ENCODE measurements at regions not wholly inside any gene's neighbourhood (a gene's known extent, or its start where the extent isn't known, plus 50 kb on each side); places are given as distances from the start of the nearest gene placed in this dataset.

DNA sequence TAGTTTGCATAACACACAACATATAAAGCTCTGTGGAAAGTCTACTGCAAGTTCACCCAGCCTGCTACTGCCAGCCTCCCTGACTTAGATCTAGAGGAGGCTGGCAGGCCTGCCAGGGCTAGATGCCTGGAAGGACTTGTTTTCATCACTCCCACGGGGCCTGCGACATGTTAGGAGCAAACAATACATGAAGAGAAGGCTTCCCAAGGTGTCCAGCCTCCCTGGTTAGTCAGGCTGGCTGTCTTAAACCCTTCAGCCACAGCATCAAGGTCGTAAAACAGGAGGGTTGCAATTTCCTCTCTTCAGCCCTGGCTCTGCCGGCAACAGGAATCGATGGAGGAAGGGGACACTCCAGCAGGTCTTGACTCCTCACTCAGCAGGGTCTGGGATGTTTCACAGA lies 104.5 kb downstream of the NGF start:
- no peaks in the 10 kb centered on the region for H3K36me3 Mint-ChIP-seq
- peaks cover 1% of the 10 kb centered on the region for H3K27me3 Mint-ChIP-seq
- H3K4me3 Mint-ChIP-seq: no peak overlapping the region
- H3K27ac Mint-ChIP-seq: no peak overlapping the region
- POLR2A ChIA-PET: no interaction called here
- no peaks in the 10 kb centered on the region for H3K4me1 Mint-ChIP-seq (ENCODE audit: low read depth)
- H3K9me3 Mint-ChIP-seq: no peaks in the 10 kb centered on the region
- DNase-seq: no peak
- intact Hi-C loops (cut with micrococcal nuclease): no loop called here
- CTCF ChIA-PET: no interaction called here

DNA sequence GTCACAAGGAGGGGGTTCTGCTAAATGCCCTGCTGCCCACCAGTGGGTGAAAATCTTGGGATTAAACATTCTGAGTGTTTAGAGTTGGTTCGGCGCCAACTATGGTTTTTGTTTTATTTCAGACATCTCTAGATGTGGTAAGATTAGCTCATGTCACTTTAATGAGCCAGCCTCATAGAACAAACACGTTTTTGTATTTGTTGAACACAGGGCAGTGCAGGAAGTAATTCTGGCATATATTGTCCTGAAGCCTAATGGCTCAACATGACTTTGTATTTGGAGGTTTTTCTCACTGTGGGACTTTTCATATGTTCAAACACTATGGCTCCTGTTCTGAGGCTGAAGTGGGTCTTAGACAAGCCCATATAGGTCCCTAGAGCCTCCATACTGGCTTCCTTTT lies 107.8 kb downstream of the NGF start:
- H3K4me1 Mint-ChIP-seq (ENCODE audit: low read depth): no peaks in the 10 kb centered on the region
- H3K36me3 Mint-ChIP-seq: no peaks in the 10 kb centered on the region
- POLR2A ChIA-PET: no interaction called here
- H3K27me3 Mint-ChIP-seq: peaks cover 2% of the 10 kb centered on the region
- no peak overlapping the region for H3K4me3 Mint-ChIP-seq
- no peak for DNase-seq
- CTCF ChIA-PET: no interaction called here
- intact Hi-C loops (cut with micrococcal nuclease): no loop called here
- no peaks in the 10 kb centered on the region for H3K9me3 Mint-ChIP-seq
- H3K27ac Mint-ChIP-seq: no peak overlapping the region

DNA sequence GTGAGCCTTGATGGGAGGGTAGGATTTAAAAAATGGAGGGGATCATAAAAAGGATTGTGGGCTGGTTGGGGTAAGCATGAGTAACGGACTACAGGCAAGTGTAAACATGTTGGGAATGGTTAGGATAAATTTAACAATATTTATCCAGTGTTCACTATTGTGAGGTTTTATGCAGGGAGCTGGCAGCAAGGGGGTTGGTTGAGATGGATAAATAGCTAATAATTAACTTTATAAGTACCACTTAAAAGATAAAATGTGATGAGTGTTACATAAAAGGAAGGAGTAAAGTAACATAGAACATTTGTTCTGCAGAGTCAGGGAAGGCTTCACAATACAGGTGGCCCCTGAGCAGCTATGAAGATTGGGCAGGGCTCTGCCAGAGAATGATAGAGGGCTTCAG lies 109.0 kb downstream of the NGF start:
- no peak overlapping the region for H3K4me3 Mint-ChIP-seq
- POLR2A ChIA-PET: no interaction called here
- no peak for DNase-seq
- H3K27ac Mint-ChIP-seq: no peak overlapping the region
- H3K4me1 Mint-ChIP-seq (ENCODE audit: low read depth): no peaks in the 10 kb centered on the region
- CTCF ChIA-PET: no interaction called here
- no peaks in the 10 kb centered on the region for H3K36me3 Mint-ChIP-seq
- no peaks in the 10 kb centered on the region for H3K9me3 Mint-ChIP-seq
- intact Hi-C loops (cut with micrococcal nuclease): no loop called here
- peaks cover 2% of the 10 kb centered on the region for H3K27me3 Mint-ChIP-seq

DNA sequence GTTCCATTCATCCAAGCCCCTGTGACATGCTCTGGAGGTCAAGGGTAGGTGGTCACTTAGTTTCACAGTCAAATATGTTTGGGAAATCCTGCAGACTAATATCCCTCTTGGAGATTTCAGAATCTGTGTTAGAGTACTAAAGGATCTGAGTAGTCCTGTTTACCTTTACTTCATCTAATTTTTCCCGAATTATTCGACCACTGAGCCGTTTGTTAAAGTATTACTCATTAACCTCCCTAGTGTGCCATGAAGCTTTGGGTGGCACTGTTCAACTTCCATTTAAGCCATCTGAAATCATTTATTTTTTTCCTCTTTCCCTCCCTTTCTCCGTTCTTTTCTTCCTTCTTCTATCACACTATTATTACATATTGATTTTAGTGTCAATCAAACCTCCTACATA lies 109.9 kb downstream of the NGF start:
- H3K9me3 Mint-ChIP-seq: no peaks in the 10 kb centered on the region
- no peaks in the 10 kb centered on the region for H3K4me1 Mint-ChIP-seq (ENCODE audit: low read depth)
- peaks cover 2% of the 10 kb centered on the region for H3K27me3 Mint-ChIP-seq
- no peak for DNase-seq
- H3K27ac Mint-ChIP-seq: no peak overlapping the region
- intact Hi-C loops (cut with micrococcal nuclease): no loop called here
- no peaks in the 10 kb centered on the region for H3K36me3 Mint-ChIP-seq
- CTCF ChIA-PET: no interaction called here
- POLR2A ChIA-PET: no interaction called here
- H3K4me3 Mint-ChIP-seq: no peak overlapping the region

DNA sequence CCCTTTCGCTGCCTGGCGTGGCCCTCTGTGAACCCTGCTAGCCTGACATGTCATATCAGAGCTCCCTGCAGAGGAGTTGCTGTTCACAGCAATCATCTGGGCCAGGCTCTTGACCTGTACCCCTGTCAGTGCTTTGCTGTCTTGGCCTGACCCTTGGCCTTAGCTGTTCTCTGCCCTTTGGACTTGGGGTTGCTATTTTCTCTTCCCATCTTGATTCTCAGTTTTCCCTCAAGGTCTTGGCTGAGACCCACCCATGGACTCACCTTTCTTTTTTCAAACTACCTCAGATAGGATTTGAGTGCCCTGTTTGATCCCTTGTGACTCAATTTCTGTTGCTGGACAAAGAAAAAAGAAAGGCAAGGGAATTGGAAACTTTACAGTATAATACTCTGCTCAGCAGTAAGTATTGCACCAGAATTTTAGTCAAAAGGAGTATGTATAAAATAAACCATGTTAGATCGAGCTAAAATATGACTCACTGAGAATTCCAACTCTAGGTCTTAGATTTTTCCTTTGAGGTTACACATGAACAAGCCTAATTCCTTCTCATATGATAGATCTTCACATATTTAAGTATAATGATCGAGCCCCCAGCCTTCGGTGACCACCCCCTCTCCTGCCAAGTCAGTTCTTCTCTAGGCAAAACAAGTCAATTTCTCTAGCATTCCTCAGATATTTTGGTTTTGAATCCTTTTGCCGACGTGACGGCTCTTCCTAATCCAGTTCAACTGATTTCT lies 110.5 kb downstream of the NGF start:
- no peak overlapping the region for H3K4me3 Mint-ChIP-seq
- no peaks in the 10 kb centered on the region for H3K36me3 Mint-ChIP-seq
- H3K27me3 Mint-ChIP-seq: peaks cover 2% of the 10 kb centered on the region
- no peak overlapping the region for H3K27ac Mint-ChIP-seq
- no peaks in the 10 kb centered on the region for H3K9me3 Mint-ChIP-seq
- ChIA-PET CTCF (no interaction called here), POLR2A (no interaction called here)
- no peaks in the 10 kb centered on the region for H3K4me1 Mint-ChIP-seq (ENCODE audit: low read depth)
- intact Hi-C loops (cut with micrococcal nuclease): no loop called here
- DNase-seq: no peak

DNA sequence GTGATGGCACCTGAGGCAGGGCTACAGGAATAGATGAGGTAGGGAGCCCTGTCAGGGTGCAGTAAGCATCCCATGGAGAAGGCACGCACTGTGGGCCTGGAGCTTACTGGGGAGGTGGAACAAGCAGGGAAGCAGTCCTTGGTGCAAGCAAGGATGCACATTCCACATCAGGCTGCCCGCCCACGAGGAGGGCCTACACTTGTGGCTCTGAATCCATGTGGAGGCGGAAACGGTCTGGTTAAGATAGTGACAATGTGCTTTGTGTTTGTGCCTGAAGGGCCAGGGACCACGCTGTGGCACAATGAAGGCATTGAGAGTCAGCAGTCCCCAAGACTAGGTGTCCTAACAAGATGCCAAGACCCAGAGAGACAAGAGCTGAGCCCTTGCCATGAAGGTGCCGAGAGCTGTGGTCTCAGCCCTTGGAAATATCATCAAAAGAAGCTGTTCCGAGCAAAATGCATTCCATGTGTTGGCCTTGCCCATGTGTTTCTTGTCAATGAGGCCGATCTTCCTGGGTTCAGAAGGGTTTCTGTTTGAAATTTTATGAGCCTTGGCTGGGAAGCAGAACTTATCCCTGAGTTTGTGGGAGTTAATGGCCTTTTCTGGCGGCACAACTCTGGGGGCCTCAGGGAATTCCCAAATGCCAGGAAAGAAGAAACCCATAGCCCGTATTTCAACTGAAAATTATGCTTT lies 111.9 kb downstream of the NGF start:
- DNase-seq: no peak
- CTCF ChIA-PET: no interaction called here
- Mint-ChIP-seq H3K27me3 (peaks cover 2% of the 10 kb centered on the region), H3K27ac (no peak overlapping the region), H3K4me1 (ENCODE audit: low read depth) (no peaks in the 10 kb centered on the region), H3K4me3 (no peak overlapping the region), H3K36me3 (no peaks in the 10 kb centered on the region), H3K9me3 (no peaks in the 10 kb centered on the region)
- POLR2A ChIA-PET: no interaction called here
- intact Hi-C loops (cut with micrococcal nuclease): no loop called here

DNA sequence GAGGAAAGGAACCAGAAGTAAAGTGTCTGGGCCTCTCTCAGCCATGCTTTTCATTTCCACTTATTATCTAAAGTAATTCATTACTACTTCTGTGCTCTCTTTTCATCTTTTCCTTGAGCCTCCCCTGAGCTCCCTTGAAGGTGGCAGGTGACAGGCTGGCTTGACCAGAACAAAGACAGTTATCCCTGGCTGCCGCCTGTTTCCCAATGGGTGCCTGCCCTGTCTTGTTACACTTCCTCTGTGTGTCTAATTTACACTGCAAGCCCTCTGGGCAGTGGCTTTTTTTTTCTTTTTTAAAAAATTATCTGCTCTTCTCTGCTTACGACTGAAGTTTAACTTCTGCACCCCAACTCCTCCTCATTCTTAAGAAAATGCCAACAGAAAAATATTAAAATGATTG lies 113.4 kb downstream of the NGF start:
- no peaks in the 10 kb centered on the region for H3K4me1 Mint-ChIP-seq (ENCODE audit: low read depth)
- ChIA-PET CTCF (no interaction called here), POLR2A (no interaction called here)
- no peaks in the 10 kb centered on the region for H3K9me3 Mint-ChIP-seq
- no peak for DNase-seq
- no peak overlapping the region for H3K27ac Mint-ChIP-seq
- H3K36me3 Mint-ChIP-seq: no peaks in the 10 kb centered on the region
- intact Hi-C loops (cut with micrococcal nuclease): no loop called here
- H3K27me3 Mint-ChIP-seq: peaks cover 11% of the 10 kb centered on the region
- H3K4me3 Mint-ChIP-seq: no peak overlapping the region

DNA sequence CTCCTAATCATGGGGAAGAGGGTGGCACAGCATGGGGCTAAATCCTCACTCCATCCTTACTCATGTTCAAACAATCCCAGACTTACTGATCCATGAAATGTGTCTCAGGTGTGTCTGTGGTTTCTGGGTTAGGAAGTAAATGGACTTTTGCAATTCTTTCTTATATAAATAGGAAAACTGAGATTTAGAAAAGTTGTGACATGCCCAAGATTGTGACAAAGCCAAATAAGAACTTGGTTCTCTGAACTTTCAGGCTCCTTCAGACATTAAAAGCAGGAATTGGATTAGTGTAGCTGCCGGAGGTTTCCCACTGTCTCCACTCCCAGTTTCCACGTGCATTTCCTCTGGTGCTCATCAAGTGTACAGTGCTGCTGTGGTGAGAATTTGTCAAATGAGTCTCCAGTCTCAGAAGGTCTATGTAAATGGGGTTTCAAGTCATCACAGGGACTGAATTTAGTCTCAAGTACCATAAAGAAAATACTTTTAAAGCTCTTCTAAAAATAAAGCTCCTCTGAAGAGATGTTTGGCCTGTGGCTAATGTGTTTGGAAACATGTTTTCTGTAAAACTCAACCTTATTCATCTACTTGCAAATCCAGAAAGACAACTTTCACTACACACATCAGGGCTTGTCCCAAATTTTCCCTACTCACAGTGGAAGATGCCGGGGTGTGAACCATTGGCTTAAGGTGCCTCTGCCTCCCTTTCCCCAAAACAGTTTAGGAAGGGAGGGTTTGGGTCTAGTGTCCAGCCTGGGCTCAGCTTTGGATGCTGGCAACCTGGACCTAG lies 115.2 kb downstream of the NGF start:
- no peak overlapping the region for H3K27ac Mint-ChIP-seq
- H3K9me3 Mint-ChIP-seq: no peaks in the 10 kb centered on the region
- H3K4me3 Mint-ChIP-seq: no peak overlapping the region
- ChIA-PET CTCF (no interaction called here), POLR2A (no interaction called here)
- intact Hi-C loops (cut with micrococcal nuclease): no loop called here
- no peaks in the 10 kb centered on the region for H3K36me3 Mint-ChIP-seq
- no peak for DNase-seq
- no peaks in the 10 kb centered on the region for H3K4me1 Mint-ChIP-seq (ENCODE audit: low read depth)
- peaks cover 13% of the 10 kb centered on the region for H3K27me3 Mint-ChIP-seq

DNA sequence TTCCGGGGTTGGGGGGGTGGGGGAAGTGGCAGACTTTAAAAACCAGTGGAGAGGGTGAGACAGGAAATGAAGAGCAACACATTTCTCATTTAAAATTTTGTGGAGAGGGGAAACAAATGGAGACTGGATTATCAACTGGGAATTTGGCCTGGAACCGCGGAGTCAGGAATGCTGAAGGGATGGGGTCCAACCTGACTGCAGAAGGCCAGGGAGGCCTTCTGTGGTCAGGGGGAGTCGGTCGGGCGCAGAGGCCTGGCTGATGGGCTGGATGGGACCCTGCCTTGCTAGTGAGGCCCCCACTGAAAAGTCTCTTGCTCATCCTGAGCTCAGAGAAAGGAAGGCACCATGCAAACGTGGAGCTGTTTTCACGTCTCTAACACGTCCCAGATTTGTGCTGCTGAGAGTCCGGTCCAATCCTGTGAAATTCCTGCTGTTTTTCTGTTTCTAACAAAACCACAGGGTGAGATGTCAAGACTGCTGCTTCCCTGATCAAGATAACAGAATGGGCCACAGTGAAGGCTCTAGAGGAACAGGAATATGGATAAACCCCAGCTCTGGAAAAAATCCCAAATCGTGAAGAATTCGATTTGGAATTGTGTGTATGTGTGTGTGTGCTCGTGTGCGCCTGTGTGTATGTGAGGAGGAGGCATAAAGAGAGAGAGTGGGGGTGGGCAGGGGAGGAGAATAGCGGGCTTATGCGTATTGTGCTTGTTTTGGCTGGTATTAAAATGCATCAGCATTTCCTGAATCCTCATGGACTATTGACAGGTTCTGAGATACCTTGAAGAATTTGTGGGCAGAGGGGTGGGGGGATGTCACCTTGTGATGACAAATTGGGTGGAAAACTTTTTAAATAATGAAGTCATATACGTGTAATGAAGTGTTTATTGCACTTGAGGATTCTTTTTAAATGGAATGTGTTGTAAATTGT lies 117.4 kb downstream of the NGF start:
- H3K4me3 Mint-ChIP-seq: no peak overlapping the region
- H3K9me3 Mint-ChIP-seq: no peaks in the 10 kb centered on the region
- intact Hi-C loops (cut with micrococcal nuclease): no loop called here
- DNase-seq: no peak
- ChIA-PET POLR2A (no interaction called here), CTCF (interaction anchor here (1.1 kb wide), 1 partner anchor 81 kb away, joined by 3 read pairs; no protein-coding TSS in a partner anchor)
- no peaks in the 10 kb centered on the region for H3K36me3 Mint-ChIP-seq
- H3K4me1 Mint-ChIP-seq (ENCODE audit: low read depth): no peaks in the 10 kb centered on the region
- peaks cover 19% of the 10 kb centered on the region for H3K27me3 Mint-ChIP-seq
- H3K27ac Mint-ChIP-seq: no peak overlapping the region

DNA sequence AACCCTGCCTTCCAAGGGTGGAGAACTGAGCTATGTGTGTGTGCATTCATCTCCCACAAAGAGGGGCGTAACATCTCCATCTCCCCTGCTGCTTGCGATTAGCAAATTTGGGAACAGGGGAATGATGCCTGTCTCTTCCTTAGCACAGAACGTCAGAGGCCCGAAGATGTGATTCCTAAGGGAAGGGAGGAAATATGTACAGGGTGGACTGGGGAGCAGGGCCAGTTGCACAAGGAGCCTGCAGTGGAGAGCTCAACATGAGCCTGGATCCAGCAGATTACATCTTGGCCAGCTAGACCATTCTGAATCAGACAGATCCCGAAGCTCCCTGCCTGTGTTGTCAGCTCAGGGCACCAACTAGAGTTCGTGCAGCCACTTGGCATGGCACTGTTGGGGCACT lies 118.1 kb downstream of the NGF start:
- intact Hi-C loops (cut with micrococcal nuclease): no loop called here
- Mint-ChIP-seq H3K27me3 (peaks cover 20% of the 10 kb centered on the region), H3K36me3 (no peaks in the 10 kb centered on the region)

DNA sequence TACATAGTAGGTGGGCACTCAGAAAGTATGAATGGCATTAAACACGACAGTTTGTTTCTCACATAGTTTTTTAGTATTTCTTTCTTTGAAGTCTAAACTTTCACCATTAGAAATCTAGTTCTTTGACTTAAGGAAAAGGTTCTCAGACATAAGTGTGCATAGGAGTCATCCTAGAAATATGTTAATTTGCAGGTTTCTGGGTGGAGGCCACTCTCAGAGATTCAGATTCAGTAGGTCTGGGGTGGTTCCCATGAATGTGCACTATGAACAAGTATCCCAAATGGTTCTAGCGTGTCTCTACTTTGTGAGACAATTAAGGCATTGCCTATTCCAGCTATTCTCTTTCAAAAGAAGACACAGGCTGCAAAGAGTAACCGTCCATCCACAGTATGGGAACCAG lies 119.3 kb downstream of the NGF start:
- DNase-seq: no peak
- Mint-ChIP-seq H3K36me3 (no peaks in the 10 kb centered on the region), H3K4me3 (no peak overlapping the region), H3K9me3 (no peaks in the 10 kb centered on the region), H3K4me1 (ENCODE audit: low read depth) (no peaks in the 10 kb centered on the region), H3K27me3 (peaks cover 21% of the 10 kb centered on the region), H3K27ac (no peak overlapping the region)
- intact Hi-C loops (cut with micrococcal nuclease): no loop called here
- POLR2A ChIA-PET: no interaction called here
- CTCF ChIA-PET: no interaction called here

More for the DNA sequence above, 118.1 kb downstream of the NGF start:
- no peak for DNase-seq
- Mint-ChIP-seq H3K27ac (no peak overlapping the region), H3K4me3 (no peak overlapping the region), H3K4me1 (ENCODE audit: low read depth) (no peaks in the 10 kb centered on the region), H3K9me3 (no peaks in the 10 kb centered on the region)
- ChIA-PET CTCF (interaction anchor here (1.1 kb wide), 1 partner anchor 80 kb away, joined by 3 read pairs; no protein-coding TSS in a partner anchor), POLR2A (no interaction called here)

DNA sequence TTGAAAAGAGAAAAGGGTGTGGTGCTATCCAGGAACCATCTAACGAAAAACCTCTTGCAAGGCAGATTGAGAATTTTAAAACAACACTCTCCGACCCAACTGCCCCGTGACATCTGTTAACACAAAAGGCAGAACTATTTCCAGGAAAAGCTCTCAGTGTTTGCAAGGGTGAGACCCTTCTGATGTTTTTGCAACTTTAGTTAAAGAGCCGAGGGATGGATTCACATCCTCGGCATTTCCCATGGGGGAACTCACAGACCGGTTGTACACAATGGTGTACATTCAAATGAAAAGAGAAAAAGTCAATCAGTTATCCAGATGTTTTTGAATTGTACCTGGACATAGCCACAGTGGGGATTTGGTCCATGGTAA lies 120.0 kb downstream of the NGF start:
- intact Hi-C loops (cut with micrococcal nuclease): no loop called here
- no peak overlapping the region for H3K4me3 Mint-ChIP-seq
- H3K27me3 Mint-ChIP-seq: peaks cover 21% of the 10 kb centered on the region
- H3K4me1 Mint-ChIP-seq (ENCODE audit: low read depth): no peaks in the 10 kb centered on the region
- H3K36me3 Mint-ChIP-seq: no peaks in the 10 kb centered on the region
- H3K27ac Mint-ChIP-seq: no peak overlapping the region
- no peaks in the 10 kb centered on the region for H3K9me3 Mint-ChIP-seq
- no peak for DNase-seq
- CTCF ChIA-PET: no interaction called here
- POLR2A ChIA-PET: no interaction called here

Measured in activated CD4-positive, alpha-beta memory T cell treated with anti-CD3 and anti-CD28 coated beads for 36 hours (primary cell).